ENCODE measurements at regions not wholly inside any gene's neighbourhood (a gene's known extent, or its start where the extent isn't known, plus 50 kb on each side); places are given as distances from the start of the nearest gene placed in this dataset.

DNA sequence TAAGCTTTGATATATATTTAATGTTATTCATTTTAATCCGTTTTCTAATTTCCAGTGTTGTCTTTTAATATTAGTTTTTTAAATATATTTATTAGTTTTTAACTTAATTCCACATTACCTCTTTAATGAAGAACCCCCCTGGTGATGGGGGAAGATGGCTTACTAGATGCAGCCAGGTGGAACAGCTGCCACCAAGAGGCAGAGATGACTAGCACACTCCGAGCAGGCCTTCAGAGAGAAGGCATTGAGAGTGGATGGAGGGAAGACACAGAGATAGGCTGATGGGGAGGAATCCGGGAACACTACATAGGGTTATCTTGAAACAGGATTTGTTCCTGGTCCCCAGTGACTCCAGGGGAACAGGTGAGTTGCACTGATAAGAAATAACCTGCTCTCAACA is 771.6 kb downstream of the LRFN5 start:
- Mint-ChIP-seq H3K36me3 (ENCODE audit: low read depth) (no peaks in the 10 kb centered on the region), H3K27me3 (ENCODE audit: insufficient read depth, low read depth, poor library complexity) (no peaks in the 10 kb centered on the region), H3K4me1 (no peaks in the 10 kb centered on the region), H3K27ac (no peak overlapping the region), H3K4me3 (no peak overlapping the region), H3K9me3 (no peaks in the 10 kb centered on the region)
- ATAC-seq, result peak; percentile 73
- Histone ChIP-seq H3F3A (replicated peaks; ENCODE audit: low read depth) (no peaks in the 10 kb centered on the region), H3K27me3 (ENCODE audit: insufficient read depth) (no peaks in the 10 kb centered on the region), H4K20me1 (replicated peaks; ENCODE audit: insufficient read depth) (no peaks in the 10 kb centered on the region), H3K9me2 (ENCODE audit: insufficient read depth) (no peaks in the 10 kb centered on the region), H3K79me2 (replicated peaks; ENCODE audit: insufficient read depth) (no peaks in the 10 kb centered on the region), H3K4me1 (ENCODE audit: insufficient read depth) (no peaks in the 10 kb centered on the region), H3K27ac (ENCODE audit: low read depth) (no peak overlapping the region), H3K4me2 (no peak overlapping the region), H3K36me3 (ENCODE audit: insufficient read depth) (no peaks in the 10 kb centered on the region), H2AFZ (no peak overlapping the region), H3K4me3 (no peak overlapping the region)
- TF ChIP-seq, protein P1, sequence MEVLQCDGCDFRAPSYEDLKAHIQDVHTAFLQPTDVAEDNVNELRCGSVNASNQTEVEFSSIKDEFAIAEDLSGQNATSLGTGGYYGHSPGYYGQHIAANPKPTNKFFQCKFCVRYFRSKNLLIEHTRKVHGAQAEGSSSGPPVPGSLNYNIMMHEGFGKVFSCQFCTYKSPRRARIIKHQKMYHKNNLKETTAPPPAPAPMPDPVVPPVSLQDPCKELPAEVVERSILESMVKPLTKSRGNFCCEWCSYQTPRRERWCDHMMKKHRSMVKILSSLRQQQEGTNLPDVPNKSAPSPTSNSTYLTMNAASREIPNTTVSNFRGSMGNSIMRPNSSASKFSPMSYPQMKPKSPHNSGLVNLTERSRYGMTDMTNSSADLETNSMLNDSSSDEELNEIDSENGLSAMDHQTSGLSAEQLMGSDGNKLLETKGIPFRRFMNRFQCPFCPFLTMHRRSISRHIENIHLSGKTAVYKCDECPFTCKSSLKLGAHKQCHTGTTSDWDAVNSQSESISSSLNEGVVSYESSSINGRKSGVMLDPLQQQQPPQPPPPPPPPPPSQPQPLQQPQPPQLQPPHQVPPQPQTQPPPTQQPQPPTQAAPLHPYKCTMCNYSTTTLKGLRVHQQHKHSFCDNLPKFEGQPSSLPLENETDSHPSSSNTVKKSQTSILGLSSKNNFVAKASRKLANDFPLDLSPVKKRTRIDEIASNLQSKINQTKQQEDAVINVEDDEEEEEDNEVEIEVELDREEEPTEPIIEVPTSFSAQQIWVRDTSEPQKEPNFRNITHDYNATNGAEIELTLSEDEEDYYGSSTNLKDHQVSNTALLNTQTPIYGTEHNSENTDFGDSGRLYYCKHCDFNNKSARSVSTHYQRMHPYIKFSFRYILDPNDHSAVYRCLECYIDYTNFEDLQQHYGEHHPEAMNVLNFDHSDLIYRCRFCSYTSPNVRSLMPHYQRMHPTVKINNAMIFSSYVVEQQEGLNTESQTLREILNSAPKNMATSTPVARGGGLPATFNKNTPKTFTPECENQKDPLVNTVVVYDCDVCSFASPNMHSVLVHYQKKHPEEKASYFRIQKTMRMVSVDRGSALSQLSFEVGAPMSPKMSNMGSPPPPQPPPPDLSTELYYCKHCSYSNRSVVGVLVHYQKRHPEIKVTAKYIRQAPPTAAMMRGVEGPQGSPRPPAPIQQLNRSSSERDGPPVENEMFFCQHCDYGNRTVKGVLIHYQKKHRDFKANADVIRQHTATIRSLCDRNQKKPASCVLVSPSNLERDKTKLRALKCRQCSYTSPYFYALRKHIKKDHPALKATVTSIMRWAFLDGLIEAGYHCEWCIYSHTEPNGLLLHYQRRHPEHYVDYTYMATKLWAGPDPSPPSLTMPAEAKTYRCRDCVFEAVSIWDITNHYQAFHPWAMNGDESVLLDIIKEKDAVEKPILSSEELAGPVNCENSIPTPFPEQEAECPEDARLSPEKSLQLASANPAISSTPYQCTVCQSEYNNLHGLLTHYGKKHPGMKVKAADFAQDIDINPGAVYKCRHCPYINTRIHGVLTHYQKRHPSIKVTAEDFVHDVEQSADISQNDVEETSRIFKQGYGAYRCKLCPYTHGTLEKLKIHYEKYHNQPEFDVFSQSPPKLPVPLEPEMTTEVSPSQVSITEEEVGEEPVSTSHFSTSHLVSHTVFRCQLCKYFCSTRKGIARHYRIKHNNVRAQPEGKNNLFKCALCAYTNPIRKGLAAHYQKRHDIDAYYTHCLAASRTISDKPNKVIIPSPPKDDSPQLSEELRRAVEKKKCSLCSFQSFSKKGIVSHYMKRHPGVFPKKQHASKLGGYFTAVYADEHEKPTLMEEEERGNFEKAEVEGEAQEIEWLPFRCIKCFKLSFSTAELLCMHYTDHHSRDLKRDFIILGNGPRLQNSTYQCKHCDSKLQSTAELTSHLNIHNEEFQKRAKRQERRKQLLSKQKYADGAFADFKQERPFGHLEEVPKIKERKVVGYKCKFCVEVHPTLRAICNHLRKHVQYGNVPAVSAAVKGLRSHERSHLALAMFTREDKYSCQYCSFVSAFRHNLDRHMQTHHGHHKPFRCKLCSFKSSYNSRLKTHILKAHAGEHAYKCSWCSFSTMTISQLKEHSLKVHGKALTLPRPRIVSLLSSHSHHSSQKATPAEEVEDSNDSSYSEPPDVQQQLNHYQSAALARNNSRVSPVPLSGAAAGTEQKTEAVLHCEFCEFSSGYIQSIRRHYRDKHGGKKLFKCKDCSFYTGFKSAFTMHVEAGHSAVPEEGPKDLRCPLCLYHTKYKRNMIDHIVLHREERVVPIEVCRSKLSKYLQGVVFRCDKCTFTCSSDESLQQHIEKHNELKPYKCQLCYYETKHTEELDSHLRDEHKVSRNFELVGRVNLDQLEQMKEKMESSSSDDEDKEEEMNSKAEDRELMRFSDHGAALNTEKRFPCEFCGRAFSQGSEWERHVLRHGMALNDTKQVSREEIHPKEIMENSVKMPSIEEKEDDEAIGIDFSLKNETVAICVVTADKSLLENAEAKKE (CRISPR knock-in tag; IDR thresholded peaks at IDR 0.05), result 0 out of 2 replicates have a peak, but pooled peaks have one; percentile 26
- TF ChIP-seq, protein P2, sequence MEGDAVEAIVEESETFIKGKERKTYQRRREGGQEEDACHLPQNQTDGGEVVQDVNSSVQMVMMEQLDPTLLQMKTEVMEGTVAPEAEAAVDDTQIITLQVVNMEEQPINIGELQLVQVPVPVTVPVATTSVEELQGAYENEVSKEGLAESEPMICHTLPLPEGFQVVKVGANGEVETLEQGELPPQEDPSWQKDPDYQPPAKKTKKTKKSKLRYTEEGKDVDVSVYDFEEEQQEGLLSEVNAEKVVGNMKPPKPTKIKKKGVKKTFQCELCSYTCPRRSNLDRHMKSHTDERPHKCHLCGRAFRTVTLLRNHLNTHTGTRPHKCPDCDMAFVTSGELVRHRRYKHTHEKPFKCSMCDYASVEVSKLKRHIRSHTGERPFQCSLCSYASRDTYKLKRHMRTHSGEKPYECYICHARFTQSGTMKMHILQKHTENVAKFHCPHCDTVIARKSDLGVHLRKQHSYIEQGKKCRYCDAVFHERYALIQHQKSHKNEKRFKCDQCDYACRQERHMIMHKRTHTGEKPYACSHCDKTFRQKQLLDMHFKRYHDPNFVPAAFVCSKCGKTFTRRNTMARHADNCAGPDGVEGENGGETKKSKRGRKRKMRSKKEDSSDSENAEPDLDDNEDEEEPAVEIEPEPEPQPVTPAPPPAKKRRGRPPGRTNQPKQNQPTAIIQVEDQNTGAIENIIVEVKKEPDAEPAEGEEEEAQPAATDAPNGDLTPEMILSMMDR (conservative IDR thresholded peaks at IDR 0.05; ENCODE audit: low read depth in 2 of 2), result peak; percentile 21 to 57; a peak in 3 of 4 replicates
- TF ChIP-seq STAT1 (IDR thresholded peaks at IDR 0.05; ENCODE audit: unreplicated experiment), result no peak
- peak; percentile 40 for DNase-seq (ENCODE audit: low spot score)

DNA sequence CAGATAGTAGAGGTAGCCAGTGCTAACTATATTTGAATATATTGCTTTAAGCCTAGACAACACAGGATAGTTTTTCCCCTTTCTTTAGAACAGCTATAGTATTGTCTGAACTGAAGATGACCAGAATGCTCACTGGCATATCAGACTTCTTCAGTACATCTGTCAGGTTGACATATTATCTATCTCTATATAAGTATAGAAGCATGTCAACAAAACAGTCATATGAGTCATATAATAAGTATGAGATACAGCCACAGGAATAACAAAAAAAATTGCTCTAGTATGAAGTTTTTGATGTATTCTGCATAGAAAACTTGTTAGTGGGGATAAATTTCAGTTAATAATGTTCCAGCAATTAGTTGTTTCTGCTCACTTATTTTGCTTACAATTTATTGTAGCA is 767.7 kb downstream of the LRFN5 start:
- Mint-ChIP-seq H3K4me1 (no peaks in the 10 kb centered on the region), H3K36me3 (ENCODE audit: low read depth) (no peaks in the 10 kb centered on the region), H3K9me3 (no peaks in the 10 kb centered on the region), H3K27me3 (ENCODE audit: insufficient read depth, low read depth, poor library complexity) (no peaks in the 10 kb centered on the region), H3K27ac (no peak overlapping the region), H3K4me3 (no peak overlapping the region)
- Histone ChIP-seq H3F3A (replicated peaks; ENCODE audit: low read depth) (no peaks in the 10 kb centered on the region), H4K20me1 (replicated peaks; ENCODE audit: insufficient read depth) (no peaks in the 10 kb centered on the region), H3K4me1 (ENCODE audit: insufficient read depth) (no peaks in the 10 kb centered on the region), H3K36me3 (ENCODE audit: insufficient read depth) (no peaks in the 10 kb centered on the region), H3K4me3 (no peak overlapping the region), H3K27me3 (ENCODE audit: insufficient read depth) (no peaks in the 10 kb centered on the region), H3K79me2 (replicated peaks; ENCODE audit: insufficient read depth) (no peaks in the 10 kb centered on the region), H3K27ac (ENCODE audit: low read depth) (no peak overlapping the region), H3K9me2 (ENCODE audit: insufficient read depth) (no peaks in the 10 kb centered on the region), H3K4me2 (no peak overlapping the region), H2AFZ (no peak overlapping the region)
- ATAC-seq (no peak), DNase-seq (ENCODE audit: low spot score) (no peak)
- TF ChIP-seq, protein P3, sequence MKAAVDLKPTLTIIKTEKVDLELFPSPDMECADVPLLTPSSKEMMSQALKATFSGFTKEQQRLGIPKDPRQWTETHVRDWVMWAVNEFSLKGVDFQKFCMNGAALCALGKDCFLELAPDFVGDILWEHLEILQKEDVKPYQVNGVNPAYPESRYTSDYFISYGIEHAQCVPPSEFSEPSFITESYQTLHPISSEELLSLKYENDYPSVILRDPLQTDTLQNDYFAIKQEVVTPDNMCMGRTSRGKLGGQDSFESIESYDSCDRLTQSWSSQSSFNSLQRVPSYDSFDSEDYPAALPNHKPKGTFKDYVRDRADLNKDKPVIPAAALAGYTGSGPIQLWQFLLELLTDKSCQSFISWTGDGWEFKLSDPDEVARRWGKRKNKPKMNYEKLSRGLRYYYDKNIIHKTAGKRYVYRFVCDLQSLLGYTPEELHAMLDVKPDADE (IDR thresholded peaks at IDR 0.05), result no peak

All from GM23338 (cell line).